ENCODE measurements at regions not wholly inside any gene's neighbourhood (a gene's known extent, or its start where the extent isn't known, plus 50 kb on each side); places are given as distances from the start of the nearest gene placed in this dataset.

GRCh38 chr20:50391444-50392137 lies 118.6 kb upstream of the PTPN1 start:
- no peak overlapping the region for H3K27ac ChIP-seq
- DNase-seq, result no peak
- no peak overlapping the region for H3K4me3 ChIP-seq
- H3K4me1 ChIP-seq, result no peaks in the 10 kb centered on the region
- H3K36me3 ChIP-seq, result no peaks in the 10 kb centered on the region
- H3K27me3 ChIP-seq, result peaks cover 27% of the 10 kb centered on the region
- H3K9me3 ChIP-seq (replicated peaks), result no peaks in the 10 kb centered on the region

- Histone ChIP-seq H3K36me3 (no peaks in the 10 kb centered on the region), H3K4me1 (no peaks in the 10 kb centered on the region), H3K9me3 (replicated peaks) (no peaks in the 10 kb centered on the region), H3K4me3 (no peak overlapping the region), H3K27me3 (peaks cover 31% of the 10 kb centered on the region), H3K27ac (no peak overlapping the region)
- no peak for DNase-seq
Observed at GRCh38 chr20:50392138-50392866, 117.9 kb upstream of the PTPN1 start.

GRCh38 chr20:50393242-50393641 lies 116.9 kb upstream of the PTPN1 start:
- Histone ChIP-seq H3K4me3 (no peak overlapping the region), H3K4me1 (no peaks in the 10 kb centered on the region), H3K27ac (no peak overlapping the region), H3K36me3 (no peaks in the 10 kb centered on the region), H3K9me3 (replicated peaks) (no peaks in the 10 kb centered on the region), H3K27me3 (peaks cover 31% of the 10 kb centered on the region)
- no peak for DNase-seq

GRCh38 chr20:50393990-50394561 lies 116.1 kb upstream of the PTPN1 start:
- DNase-seq, result no peak

GRCh38 chr20:50394569-50394968 lies 115.6 kb upstream of the PTPN1 start:
- no peaks in the 10 kb centered on the region for H3K36me3 ChIP-seq
- no peak overlapping the region for H3K27ac ChIP-seq
- no peaks in the 10 kb centered on the region for H3K9me3 ChIP-seq (replicated peaks)
- no peaks in the 10 kb centered on the region for H3K4me1 ChIP-seq
- DNase-seq, result no peak
- H3K4me3 ChIP-seq, result no peak overlapping the region
- H3K27me3 ChIP-seq, result peaks cover 30% of the 10 kb centered on the region

More at GRCh38 chr20:50393990-50394561, 116.1 kb upstream of the PTPN1 start:
- H3K36me3 ChIP-seq, result no peaks in the 10 kb centered on the region
- H3K4me3 ChIP-seq, result no peak overlapping the region
- H3K4me1 ChIP-seq, result no peaks in the 10 kb centered on the region
- H3K27ac ChIP-seq, result no peak overlapping the region
- no peaks in the 10 kb centered on the region for H3K9me3 ChIP-seq (replicated peaks)
- H3K27me3 ChIP-seq, result peaks cover 27% of the 10 kb centered on the region

GRCh38 chr20:50395251-50395729 lies 114.9 kb upstream of the PTPN1 start:
- H3K9me3 ChIP-seq (replicated peaks), result no peaks in the 10 kb centered on the region
- H3K36me3 ChIP-seq, result no peaks in the 10 kb centered on the region
- H3K4me3 ChIP-seq, result no peak overlapping the region
- no peak for DNase-seq
- H3K4me1 ChIP-seq, result no peaks in the 10 kb centered on the region
- peaks cover 30% of the 10 kb centered on the region for H3K27me3 ChIP-seq
- H3K27ac ChIP-seq, result no peak overlapping the region

- Histone ChIP-seq H3K36me3 (no peaks in the 10 kb centered on the region), H3K4me1 (no peaks in the 10 kb centered on the region), H3K27me3 (peaks cover 30% of the 10 kb centered on the region), H3K9me3 (replicated peaks) (no peaks in the 10 kb centered on the region), H3K27ac (no peak overlapping the region), H3K4me3 (no peak overlapping the region)
- DNase-seq, result no peak
Observed at GRCh38 chr20:50395914-50396488, 114.2 kb upstream of the PTPN1 start.

- Histone ChIP-seq H3K36me3 (no peaks in the 10 kb centered on the region), H3K27ac (no peak overlapping the region), H3K4me1 (no peaks in the 10 kb centered on the region), H3K9me3 (replicated peaks) (no peaks in the 10 kb centered on the region), H3K27me3 (peaks cover 30% of the 10 kb centered on the region), H3K4me3 (no peak overlapping the region)
- no peak for DNase-seq
Observed at GRCh38 chr20:50396623-50397022, 113.6 kb upstream of the PTPN1 start.

GRCh38 chr20:50397058-50397457 lies 113.1 kb upstream of the PTPN1 start:
- no peak for DNase-seq
- H3K36me3 ChIP-seq, result no peaks in the 10 kb centered on the region
- H3K27me3 ChIP-seq, result peaks cover 30% of the 10 kb centered on the region
- no peak overlapping the region for H3K4me3 ChIP-seq
- H3K4me1 ChIP-seq, result no peaks in the 10 kb centered on the region
- H3K27ac ChIP-seq, result no peak overlapping the region
- H3K9me3 ChIP-seq (replicated peaks), result no peaks in the 10 kb centered on the region

- no peaks in the 10 kb centered on the region for H3K9me3 ChIP-seq (replicated peaks)
- H3K27ac ChIP-seq, result no peak overlapping the region
- H3K4me3 ChIP-seq, result no peak overlapping the region
- H3K27me3 ChIP-seq, result peaks cover 25% of the 10 kb centered on the region
- H3K36me3 ChIP-seq, result no peaks in the 10 kb centered on the region
- DNase-seq, result no peak
- H3K4me1 ChIP-seq, result no peaks in the 10 kb centered on the region
Observed at GRCh38 chr20:50398064-50398463, 112.1 kb upstream of the PTPN1 start.

- no peaks in the 10 kb centered on the region for H3K9me3 ChIP-seq (replicated peaks)
- no peak overlapping the region for H3K27ac ChIP-seq
- no peaks in the 10 kb centered on the region for H3K36me3 ChIP-seq
- no peak for DNase-seq
- H3K4me3 ChIP-seq, result no peak overlapping the region
- peaks cover 25% of the 10 kb centered on the region for H3K27me3 ChIP-seq
- H3K4me1 ChIP-seq, result no peaks in the 10 kb centered on the region
Observed at GRCh38 chr20:50398471-50398820, 111.7 kb upstream of the PTPN1 start.

GRCh38 chr20:50398821-50399554 lies 111.2 kb upstream of the PTPN1 start:
- H3K27me3 ChIP-seq, result peaks cover 25% of the 10 kb centered on the region
- no peak overlapping the region for H3K27ac ChIP-seq
- no peaks in the 10 kb centered on the region for H3K9me3 ChIP-seq (replicated peaks)
- DNase-seq, result no peak
- no peaks in the 10 kb centered on the region for H3K4me1 ChIP-seq
- H3K4me3 ChIP-seq, result no peak overlapping the region
- H3K36me3 ChIP-seq, result no peaks in the 10 kb centered on the region

GRCh38 chr20:50399555-50399916 lies 110.6 kb upstream of the PTPN1 start:
- Histone ChIP-seq H3K4me3 (no peak overlapping the region), H3K27me3 (peaks cover 24% of the 10 kb centered on the region), H3K27ac (no peak overlapping the region), H3K4me1 (no peaks in the 10 kb centered on the region), H3K36me3 (no peaks in the 10 kb centered on the region), H3K9me3 (replicated peaks) (no peaks in the 10 kb centered on the region)
- no peak for DNase-seq

- no peak overlapping the region for H3K27ac ChIP-seq
Observed at GRCh38 chr20:50399917-50400704, 110.1 kb upstream of the PTPN1 start.

More at GRCh38 chr20:50399917-50400704, 110.1 kb upstream of the PTPN1 start:
- no peak for DNase-seq
- Histone ChIP-seq H3K4me3 (no peak overlapping the region), H3K27me3 (peaks cover 20% of the 10 kb centered on the region), H3K36me3 (no peaks in the 10 kb centered on the region), H3K9me3 (replicated peaks) (no peaks in the 10 kb centered on the region), H3K4me1 (no peaks in the 10 kb centered on the region)

All from SJCRH30 (cell line).